Esophagus squamous epithelium (tissue), 4 donors: ENCODE measurements at regions not wholly inside any gene's neighbourhood (a gene's known extent, or its start where the extent isn't known, plus 50 kb on each side); places are given as distances from the start of the nearest gene placed in this dataset.

Experiments
- CTCF ChIP-seq, 6 experiments: fragments of 450-650 bp in 4 of 6; fragments of 200-600 bp in 2 of 6; sonication (generic) in 2 of 6; IDR thresholded peaks; one replicate each; pipeline ENCODE4 v1.5.1; 2016 to 2019; ENCODE audit warnings: antibody characterized with exemption in 6 of 6, mild to moderate bottlenecking in 4 of 6, moderate library complexity in 4 of 6
- POLR2A ChIP-seq, 4 donors: fragments of 450-650 bp; IDR thresholded peaks; one replicate each; pipeline ENCODE4 v1.6.1; 2017; ENCODE audit warnings: antibody characterized with exemption in 4 of 4, mild to moderate bottlenecking in 4 of 4, moderate library complexity in 3 of 4

GRCh38 chr6:119447921-119448320 is 98.4 kb upstream of the MAN1A1 start:
- no peak for TF ChIP-seq CTCF (IDR thresholded peaks at IDR 0.05)
- TF ChIP-seq POLR2A (IDR thresholded peaks at IDR 0.05) = no peak
